ENCODE measurements at regions not wholly inside any gene's neighbourhood (a gene's known extent, or its start where the extent isn't known, plus 50 kb on each side); places are given as distances from the start of the nearest gene placed in this dataset.

DNA sequence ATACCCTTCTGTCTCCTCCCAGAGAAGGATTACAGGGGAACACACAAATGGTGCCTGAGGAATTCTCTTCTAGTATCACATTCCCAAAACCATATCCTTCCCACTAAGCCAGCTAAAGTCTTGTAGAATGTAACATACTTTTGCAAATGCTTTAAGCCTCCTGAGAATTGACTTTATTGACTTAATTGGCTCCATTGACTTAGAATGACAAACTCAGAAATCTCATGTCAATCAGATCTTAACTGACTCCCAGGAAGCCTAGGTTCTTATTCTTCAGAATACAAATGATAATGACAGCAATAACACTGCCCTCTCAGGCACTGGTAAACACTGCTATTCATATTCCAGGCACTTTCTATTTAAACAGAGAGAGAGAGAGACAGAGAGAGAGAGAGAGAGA lies 356.9 kb upstream of the PRKCQ start:
- Histone ChIP-seq H3K79me2 (no peaks in the 10 kb centered on the region), H3K9me2 (replicated peaks; ENCODE audit: insufficient read depth) (no peaks in the 10 kb centered on the region), H4K20me1 (ENCODE audit: insufficient read depth, poor library complexity, severe bottlenecking) (no peaks in the 10 kb centered on the region), H3K27me3 (peaks cover 5% of the 10 kb centered on the region), H3K36me3 (replicated peaks; ENCODE audit: insufficient read depth, low read depth) (no peaks in the 10 kb centered on the region), H2AFZ (no peak overlapping the region), H3K4me1 (ENCODE audit: insufficient read depth) (no peaks in the 10 kb centered on the region), H3K4me2 (no peak overlapping the region), H3K27ac (no peak overlapping the region), H3K9me3 (ENCODE audit: low read depth) (no peaks in the 10 kb centered on the region), H3K4me3 (no peak overlapping the region)
- TF ChIP-seq EZH2 (IDR thresholded peaks at IDR 0.05; ENCODE audit: borderline replicate concordance) (no peak), EZH2phosphoT487 (IDR thresholded peaks at IDR 0.05; ENCODE audit: low read depth, severe bottlenecking, unreplicated experiment) (no peak)
- TF ChIP-seq, protein P1, sequence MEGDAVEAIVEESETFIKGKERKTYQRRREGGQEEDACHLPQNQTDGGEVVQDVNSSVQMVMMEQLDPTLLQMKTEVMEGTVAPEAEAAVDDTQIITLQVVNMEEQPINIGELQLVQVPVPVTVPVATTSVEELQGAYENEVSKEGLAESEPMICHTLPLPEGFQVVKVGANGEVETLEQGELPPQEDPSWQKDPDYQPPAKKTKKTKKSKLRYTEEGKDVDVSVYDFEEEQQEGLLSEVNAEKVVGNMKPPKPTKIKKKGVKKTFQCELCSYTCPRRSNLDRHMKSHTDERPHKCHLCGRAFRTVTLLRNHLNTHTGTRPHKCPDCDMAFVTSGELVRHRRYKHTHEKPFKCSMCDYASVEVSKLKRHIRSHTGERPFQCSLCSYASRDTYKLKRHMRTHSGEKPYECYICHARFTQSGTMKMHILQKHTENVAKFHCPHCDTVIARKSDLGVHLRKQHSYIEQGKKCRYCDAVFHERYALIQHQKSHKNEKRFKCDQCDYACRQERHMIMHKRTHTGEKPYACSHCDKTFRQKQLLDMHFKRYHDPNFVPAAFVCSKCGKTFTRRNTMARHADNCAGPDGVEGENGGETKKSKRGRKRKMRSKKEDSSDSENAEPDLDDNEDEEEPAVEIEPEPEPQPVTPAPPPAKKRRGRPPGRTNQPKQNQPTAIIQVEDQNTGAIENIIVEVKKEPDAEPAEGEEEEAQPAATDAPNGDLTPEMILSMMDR (IDR thresholded peaks at IDR 0.05; ENCODE audit: poor library complexity) = no peak
- DNase-seq (ENCODE audit: low spot score) = no peak

DNA sequence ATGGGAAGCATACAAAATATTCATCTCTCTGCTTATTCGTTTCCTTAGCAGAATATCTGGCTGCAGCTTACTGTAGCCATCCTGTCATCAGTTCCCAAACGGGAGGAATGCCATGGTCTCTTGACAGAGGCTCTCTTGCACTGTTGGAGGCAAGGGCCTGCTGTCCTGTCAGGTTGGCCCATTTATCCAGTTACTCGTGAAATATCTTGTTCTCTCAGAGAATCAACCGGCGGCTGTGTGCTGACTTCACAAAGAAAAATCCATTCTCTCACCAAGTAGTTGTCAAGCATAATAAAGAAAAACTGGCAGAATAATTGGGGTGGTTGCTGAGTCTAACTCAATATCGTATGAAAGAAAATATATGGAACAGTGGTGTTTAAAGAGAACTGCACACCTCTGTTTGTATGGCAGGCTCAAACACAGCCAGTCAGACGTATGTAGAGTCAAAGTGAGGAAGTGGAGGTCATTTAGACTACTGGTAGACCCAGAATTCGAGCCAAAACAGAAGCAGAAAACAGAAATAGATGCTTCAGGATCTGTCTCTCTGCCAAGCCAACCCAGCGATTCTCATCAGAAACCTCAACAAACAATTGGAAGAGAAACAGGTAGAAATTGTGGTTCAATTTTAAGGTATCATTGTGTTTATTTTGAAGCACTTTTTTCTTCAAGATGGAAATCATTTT lies 349.2 kb upstream of the PRKCQ start:
- DNase-seq (ENCODE audit: low spot score) = no peak
- no peaks in the 10 kb centered on the region for H3K4me1 ChIP-seq (ENCODE audit: insufficient read depth)
- H3K27ac ChIP-seq = no peak overlapping the region
- H3K9me2 ChIP-seq (replicated peaks; ENCODE audit: insufficient read depth) = no peaks in the 10 kb centered on the region
- H3K36me3 ChIP-seq (replicated peaks; ENCODE audit: insufficient read depth, low read depth) = no peaks in the 10 kb centered on the region
- WGBS (ENCODE audit: low lambda C conversion rate, missing lambda C conversion rate) = 84% methylated on average over 9 of the region's 9 CpGs
- no peaks in the 10 kb centered on the region for H3K9me3 ChIP-seq (ENCODE audit: low read depth)
- H2AFZ ChIP-seq = no peak overlapping the region
- no peak overlapping the region for H3K4me3 ChIP-seq
- H3K4me2 ChIP-seq = no peak overlapping the region
- TF ChIP-seq EZH2 (IDR thresholded peaks at IDR 0.05; ENCODE audit: borderline replicate concordance) = no peak
- TF ChIP-seq, protein P1 (IDR thresholded peaks at IDR 0.05; ENCODE audit: poor library complexity) = no peak
- TF ChIP-seq EZH2phosphoT487 (IDR thresholded peaks at IDR 0.05; ENCODE audit: low read depth, severe bottlenecking, unreplicated experiment) = no peak
- H3K27me3 ChIP-seq = no peaks in the 10 kb centered on the region
- no peaks in the 10 kb centered on the region for H3K79me2 ChIP-seq
- H4K20me1 ChIP-seq (ENCODE audit: insufficient read depth, poor library complexity, severe bottlenecking) = no peaks in the 10 kb centered on the region

DNA sequence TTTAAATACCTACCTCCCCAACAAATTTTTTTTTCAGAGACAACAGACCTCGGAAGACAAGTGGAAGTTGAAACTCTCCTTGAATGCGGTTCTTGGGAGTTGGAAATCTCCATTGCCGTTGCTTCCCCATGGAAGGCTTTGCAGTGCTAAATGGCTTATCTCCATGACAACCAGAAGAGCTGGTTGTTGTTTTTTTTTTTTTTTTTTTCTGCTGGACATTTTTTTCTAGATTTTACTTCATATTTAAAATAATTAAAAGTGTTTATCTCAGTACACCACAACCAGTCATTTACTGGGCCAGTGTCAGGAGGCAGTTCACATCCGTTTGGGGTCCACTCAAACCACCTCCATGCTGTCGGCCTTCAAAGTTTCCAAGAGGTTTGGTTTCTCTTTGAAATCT lies 348.5 kb upstream of the PRKCQ start:
- no peak overlapping the region for H3K27ac ChIP-seq
- WGBS (ENCODE audit: low lambda C conversion rate, missing lambda C conversion rate) = 74% methylated on average over 5 of the region's 5 CpGs
- no peaks in the 10 kb centered on the region for H3K9me3 ChIP-seq (ENCODE audit: low read depth)
- TF ChIP-seq EZH2 (IDR thresholded peaks at IDR 0.05; ENCODE audit: borderline replicate concordance) (no peak), EZH2phosphoT487 (IDR thresholded peaks at IDR 0.05; ENCODE audit: low read depth, severe bottlenecking, unreplicated experiment) (no peak)
- TF ChIP-seq, protein P1 (IDR thresholded peaks at IDR 0.05; ENCODE audit: poor library complexity) = no peak
- H4K20me1 ChIP-seq (ENCODE audit: insufficient read depth, poor library complexity, severe bottlenecking) = no peaks in the 10 kb centered on the region
- H3K27me3 ChIP-seq = no peaks in the 10 kb centered on the region
- H3K4me3 ChIP-seq = no peak overlapping the region
- no peak overlapping the region for H3K4me2 ChIP-seq
- H2AFZ ChIP-seq = no peak overlapping the region
- H3K9me2 ChIP-seq (replicated peaks; ENCODE audit: insufficient read depth) = no peaks in the 10 kb centered on the region
- no peaks in the 10 kb centered on the region for H3K79me2 ChIP-seq
- no peak for DNase-seq (ENCODE audit: low spot score)
- no peaks in the 10 kb centered on the region for H3K4me1 ChIP-seq (ENCODE audit: insufficient read depth)
- no peaks in the 10 kb centered on the region for H3K36me3 ChIP-seq (replicated peaks; ENCODE audit: insufficient read depth, low read depth)
